ENCODE measurements at regions not wholly inside any gene's neighbourhood (a gene's known extent, or its start where the extent isn't known, plus 50 kb on each side); places are given as distances from the start of the nearest gene placed in this dataset.

GRCh38 chr15:100718075-100718980 is 115.9 kb downstream of the ASB7 start:
- no peak for TF ChIP-seq CTCF (IDR thresholded peaks at IDR 0.05; ENCODE audit: insufficient read depth, low read depth, low read length)
- TF ChIP-seq EZH2 (IDR thresholded peaks at IDR 0.05; ENCODE audit: insufficient read depth, low read length), result no peak
